ENCODE measurements at regions not wholly inside any gene's neighbourhood (a gene's known extent, or its start where the extent isn't known, plus 50 kb on each side); places are given as distances from the start of the nearest gene placed in this dataset.

- H3K4me1 ChIP-seq (ENCODE audit: control insufficient read depth, insufficient read depth, low read length), result no peaks in the 10 kb centered on the region
- H3K27me3 ChIP-seq (replicated peaks; ENCODE audit: control insufficient read depth, insufficient read depth, low read length), result no peaks in the 10 kb centered on the region
- no peak for DNase-seq (ENCODE audit: low read depth)
- no peak overlapping the region for H3K4me3 ChIP-seq (ENCODE audit: low read length)
- no peak overlapping the region for H3K9ac ChIP-seq (ENCODE audit: low read length)
- H3K36me3 ChIP-seq (ENCODE audit: control insufficient read depth, insufficient read depth, low read length, severe bottlenecking), result no peaks in the 10 kb centered on the region
- peaks cover 5% of the 10 kb centered on the region for H3K9me3 ChIP-seq (ENCODE audit: control insufficient read depth, low read length)
These were observed 152.8 kb downstream of the FASLG start for GRCh38 chr1:172811694-172812093.

GRCh38 chr1:172812118-172812517 is 153.2 kb downstream of the FASLG start:
- H3K36me3 ChIP-seq (ENCODE audit: control insufficient read depth, insufficient read depth, low read length, severe bottlenecking), result no peaks in the 10 kb centered on the region
- H3K9ac ChIP-seq (ENCODE audit: low read length), result no peak overlapping the region
- peaks cover 5% of the 10 kb centered on the region for H3K9me3 ChIP-seq (ENCODE audit: control insufficient read depth, low read length)
- no peaks in the 10 kb centered on the region for H3K27me3 ChIP-seq (replicated peaks; ENCODE audit: control insufficient read depth, insufficient read depth, low read length)
- no peak overlapping the region for H3K4me3 ChIP-seq (ENCODE audit: low read length)
- no peak for DNase-seq (ENCODE audit: low read depth)
- no peaks in the 10 kb centered on the region for H3K4me1 ChIP-seq (ENCODE audit: control insufficient read depth, insufficient read depth, low read length)

- Histone ChIP-seq H3K27me3 (replicated peaks; ENCODE audit: control insufficient read depth, insufficient read depth, low read length) (no peaks in the 10 kb centered on the region), H3K9me3 (ENCODE audit: control insufficient read depth, low read length) (peaks cover 5% of the 10 kb centered on the region), H3K36me3 (ENCODE audit: control insufficient read depth, insufficient read depth, low read length, severe bottlenecking) (no peaks in the 10 kb centered on the region), H3K4me1 (ENCODE audit: control insufficient read depth, insufficient read depth, low read length) (peaks cover 3% of the 10 kb centered on the region), H3K4me3 (ENCODE audit: low read length) (no peak overlapping the region), H3K9ac (ENCODE audit: low read length) (no peak overlapping the region)
- no peak for DNase-seq (ENCODE audit: low read depth)
These were observed 154.4 kb downstream of the FASLG start for GRCh38 chr1:172813330-172813729.

GRCh38 chr1:172814428-172814827 is 155.5 kb downstream of the FASLG start:
- Histone ChIP-seq H3K4me1 (ENCODE audit: control insufficient read depth, insufficient read depth, low read length) (peaks cover 11% of the 10 kb centered on the region), H3K27me3 (replicated peaks; ENCODE audit: control insufficient read depth, insufficient read depth, low read length) (no peaks in the 10 kb centered on the region), H3K9ac (ENCODE audit: low read length) (no peak overlapping the region), H3K4me3 (ENCODE audit: low read length) (no peak overlapping the region), H3K36me3 (ENCODE audit: control insufficient read depth, insufficient read depth, low read length, severe bottlenecking) (no peaks in the 10 kb centered on the region), H3K9me3 (ENCODE audit: control insufficient read depth, low read length) (peaks cover 5% of the 10 kb centered on the region)
- DNase-seq (ENCODE audit: low read depth), result no peak

- Histone ChIP-seq H3K9ac (ENCODE audit: low read length) (no peak overlapping the region), H3K4me3 (ENCODE audit: low read length) (no peak overlapping the region), H3K4me1 (ENCODE audit: control insufficient read depth, insufficient read depth, low read length) (peaks cover 12% of the 10 kb centered on the region), H3K27me3 (replicated peaks; ENCODE audit: control insufficient read depth, insufficient read depth, low read length) (no peaks in the 10 kb centered on the region), H3K36me3 (ENCODE audit: control insufficient read depth, insufficient read depth, low read length, severe bottlenecking) (no peaks in the 10 kb centered on the region), H3K9me3 (ENCODE audit: control insufficient read depth, low read length) (peaks cover 5% of the 10 kb centered on the region)
- DNase-seq (ENCODE audit: low read depth), result no peak
These were observed 156.8 kb downstream of the FASLG start for GRCh38 chr1:172815740-172816139.

GRCh38 chr1:172818841-172819527 is 160.1 kb downstream of the FASLG start:
- Histone ChIP-seq H3K36me3 (ENCODE audit: control insufficient read depth, insufficient read depth, low read length, severe bottlenecking) (no peaks in the 10 kb centered on the region), H3K9ac (ENCODE audit: low read length) (no peak overlapping the region), H3K27me3 (replicated peaks; ENCODE audit: control insufficient read depth, insufficient read depth, low read length) (no peaks in the 10 kb centered on the region), H3K4me3 (ENCODE audit: low read length) (no peak overlapping the region), H3K4me1 (ENCODE audit: control insufficient read depth, insufficient read depth, low read length) (peaks cover 34% of the 10 kb centered on the region), H3K9me3 (ENCODE audit: control insufficient read depth, low read length) (peaks cover 5% of the 10 kb centered on the region)
- DNase-seq (ENCODE audit: low read depth), result no peak

- Histone ChIP-seq H3K4me3 (ENCODE audit: low read length) (no peak overlapping the region), H3K36me3 (ENCODE audit: control insufficient read depth, insufficient read depth, low read length, severe bottlenecking) (no peaks in the 10 kb centered on the region), H3K4me1 (ENCODE audit: control insufficient read depth, insufficient read depth, low read length) (peaks cover 39% of the 10 kb centered on the region), H3K9ac (ENCODE audit: low read length) (no peak overlapping the region), H3K9me3 (ENCODE audit: control insufficient read depth, low read length) (no peaks in the 10 kb centered on the region), H3K27me3 (replicated peaks; ENCODE audit: control insufficient read depth, insufficient read depth, low read length) (no peaks in the 10 kb centered on the region)
- DNase-seq (ENCODE audit: low read depth), result peak; percentile 46
These were observed 161.7 kb downstream of the FASLG start for GRCh38 chr1:172820475-172821158.

GRCh38 chr1:172821609-172822274 is 162.8 kb downstream of the FASLG start:
- Histone ChIP-seq H3K9me3 (ENCODE audit: control insufficient read depth, low read length) (no peaks in the 10 kb centered on the region), H3K9ac (ENCODE audit: low read length) (no peak overlapping the region), H3K27me3 (replicated peaks; ENCODE audit: control insufficient read depth, insufficient read depth, low read length) (no peaks in the 10 kb centered on the region), H3K4me1 (ENCODE audit: control insufficient read depth, insufficient read depth, low read length) (peaks cover 45% of the 10 kb centered on the region), H3K4me3 (ENCODE audit: low read length) (no peak overlapping the region), H3K36me3 (ENCODE audit: control insufficient read depth, insufficient read depth, low read length, severe bottlenecking) (no peaks in the 10 kb centered on the region)
- DNase-seq (ENCODE audit: low read depth), result peak; percentile 51

GRCh38 chr1:172822886-172823285 is 164.0 kb downstream of the FASLG start:
- Histone ChIP-seq H3K4me1 (ENCODE audit: control insufficient read depth, insufficient read depth, low read length) (peaks cover 50% of the 10 kb centered on the region), H3K27me3 (replicated peaks; ENCODE audit: control insufficient read depth, insufficient read depth, low read length) (no peaks in the 10 kb centered on the region), H3K4me3 (ENCODE audit: low read length) (no peak overlapping the region), H3K9ac (ENCODE audit: low read length) (no peak overlapping the region), H3K9me3 (ENCODE audit: control insufficient read depth, low read length) (no peaks in the 10 kb centered on the region), H3K36me3 (ENCODE audit: control insufficient read depth, insufficient read depth, low read length, severe bottlenecking) (no peaks in the 10 kb centered on the region)
- DNase-seq (ENCODE audit: low read depth), result no peak

DNA sequence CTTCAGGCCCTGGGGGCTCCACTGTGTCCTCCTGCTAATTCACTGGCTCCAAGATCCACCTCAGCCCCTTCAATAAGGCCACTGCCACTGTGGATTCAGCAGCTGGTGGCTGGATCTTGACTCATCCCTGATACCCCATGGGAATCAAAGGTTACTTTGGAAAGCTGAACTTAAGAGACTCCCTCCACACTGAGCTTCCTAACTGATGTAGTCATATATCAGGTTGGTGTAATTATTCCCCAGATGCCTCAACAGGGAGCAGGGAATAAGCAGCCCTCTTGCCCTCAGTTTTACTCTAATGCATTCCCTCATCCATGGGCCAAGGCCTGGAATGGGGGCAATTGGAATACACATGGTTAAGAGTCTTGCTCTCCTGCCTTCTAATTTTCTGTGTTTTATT is 164.6 kb downstream of the FASLG start:
- Histone ChIP-seq H3K9ac (ENCODE audit: low read length) (no peak overlapping the region), H3K4me3 (ENCODE audit: low read length) (no peak overlapping the region), H3K4me1 (ENCODE audit: control insufficient read depth, insufficient read depth, low read length) (peaks cover 45% of the 10 kb centered on the region), H3K27me3 (replicated peaks; ENCODE audit: control insufficient read depth, insufficient read depth, low read length) (no peaks in the 10 kb centered on the region), H3K9me3 (ENCODE audit: control insufficient read depth, low read length) (no peaks in the 10 kb centered on the region), H3K36me3 (ENCODE audit: control insufficient read depth, insufficient read depth, low read length, severe bottlenecking) (no peaks in the 10 kb centered on the region)
- DNase-seq (ENCODE audit: low read depth), result no peak

DNA sequence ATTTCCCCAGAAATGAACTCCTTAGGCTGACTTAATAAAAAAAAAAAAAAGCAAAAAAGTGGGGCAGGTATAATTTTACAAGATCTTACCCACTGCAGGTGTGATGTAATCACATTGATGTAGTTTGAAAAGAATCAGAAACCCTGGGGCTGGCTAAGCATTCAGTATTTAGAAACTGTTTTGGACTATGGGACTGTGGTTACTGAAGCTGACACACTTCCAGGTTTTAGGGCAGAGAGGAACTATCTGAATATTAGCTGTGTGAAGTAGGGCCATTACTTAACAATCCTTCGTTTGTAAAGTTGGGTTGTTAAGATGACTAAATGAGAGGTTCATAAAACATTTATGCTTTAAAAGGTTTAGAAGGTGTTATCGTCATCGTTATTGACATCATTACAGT is 165.3 kb downstream of the FASLG start:
- no peaks in the 10 kb centered on the region for H3K27me3 ChIP-seq (replicated peaks; ENCODE audit: control insufficient read depth, insufficient read depth, low read length)
- H3K9me3 ChIP-seq (ENCODE audit: control insufficient read depth, low read length), result no peaks in the 10 kb centered on the region
- H3K9ac ChIP-seq (ENCODE audit: low read length), result no peak overlapping the region
- H3K4me1 ChIP-seq (ENCODE audit: control insufficient read depth, insufficient read depth, low read length), result peaks cover 38% of the 10 kb centered on the region
- no peak overlapping the region for H3K4me3 ChIP-seq (ENCODE audit: low read length)
- DNase-seq (ENCODE audit: low read depth), result no peak
- no peaks in the 10 kb centered on the region for H3K36me3 ChIP-seq (ENCODE audit: control insufficient read depth, insufficient read depth, low read length, severe bottlenecking)

Data from adipocyte (in vitro differentiated cells).